ENCODE measurements at regions not wholly inside any gene's neighbourhood (a gene's known extent, or its start where the extent isn't known, plus 50 kb on each side); places are given as distances from the start of the nearest gene placed in this dataset.

GRCh38 chr4:55002431-55002830, 123.0 kb downstream of the KDR start:
- TF ChIP-seq YY1 (IDR thresholded peaks at IDR 0.05; ENCODE audit: insufficient read depth, insufficient read length) = no peak
- TF ChIP-seq ZNF274 (IDR thresholded peaks at IDR 0.05; ENCODE audit: low read depth, low read length) = no peak
- no peak for TF ChIP-seq SUZ12 (IDR thresholded peaks at IDR 0.05; ENCODE audit: extremely low read depth, insufficient read depth, insufficient read length)
